Fibroblast of the conjunctiva (primary cell): ENCODE measurements at regions not wholly inside any gene's neighbourhood (a gene's known extent, or its start where the extent isn't known, plus 50 kb on each side); places are given as distances from the start of the nearest gene placed in this dataset.

Source experiments
- DNase-seq: peaks from one replicate; pipeline ENCODE4 v3.0.0-alpha.2; 2010; ENCODE audit warnings: low read depth

DNA sequence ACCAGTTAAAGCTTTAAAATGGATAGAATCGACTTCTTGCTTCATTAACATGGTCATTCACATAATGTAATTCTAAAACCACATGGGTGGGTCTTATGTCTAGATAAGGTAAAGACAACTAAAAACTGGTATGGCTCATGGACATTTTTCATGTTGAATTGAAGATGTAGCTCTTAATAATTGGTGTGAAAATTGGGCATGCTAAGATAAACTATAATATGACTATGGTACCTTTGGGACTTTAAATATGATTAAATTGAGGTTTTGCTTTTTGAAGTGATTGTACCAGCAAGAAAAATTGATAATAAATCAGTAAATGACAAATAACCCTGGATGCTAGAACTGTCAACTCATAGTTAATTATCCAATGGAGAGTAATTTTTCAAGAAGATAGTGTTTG lies 710.7 kb upstream of the PTPRD start:
- DNase-seq, result no peak

DNA sequence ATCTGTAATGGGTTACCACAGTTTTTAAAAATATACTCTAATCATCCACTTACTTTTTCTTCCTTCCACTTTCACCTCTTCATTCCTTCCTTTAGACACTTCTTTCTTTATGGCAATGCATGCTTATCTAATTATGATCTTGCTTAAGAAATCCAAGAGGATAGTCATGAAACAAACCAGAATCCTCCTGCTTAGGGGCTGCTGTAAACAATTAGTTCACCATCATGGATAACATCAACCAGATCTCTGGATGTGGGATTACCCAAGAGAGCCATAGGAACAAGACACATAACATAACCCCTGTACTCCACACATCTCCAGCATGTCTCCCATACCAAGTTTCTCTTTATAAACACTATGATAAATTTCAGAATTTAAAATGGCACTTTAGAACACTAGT lies 713.4 kb upstream of the PTPRD start:
- DNase-seq, result no peak

DNA sequence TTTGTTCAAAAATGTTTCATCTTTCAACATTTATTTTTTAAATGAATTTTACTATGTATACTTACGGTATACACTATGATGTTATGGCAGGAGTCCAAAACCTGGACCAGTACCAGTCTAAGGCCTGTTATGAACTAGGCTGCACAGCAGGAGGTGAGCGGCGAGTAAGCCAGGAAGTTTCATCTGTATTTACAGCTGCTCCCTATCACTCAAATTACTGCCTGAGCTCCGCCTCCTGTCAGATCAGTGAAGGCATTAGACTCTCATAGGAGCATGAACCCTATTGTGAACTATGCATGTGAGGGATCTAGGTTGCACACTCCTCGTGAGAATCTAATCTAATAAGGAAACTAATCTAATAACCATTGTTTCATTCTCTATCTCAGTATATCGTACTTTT lies 715.5 kb upstream of the PTPRD start:
- no peak for DNase-seq

DNA sequence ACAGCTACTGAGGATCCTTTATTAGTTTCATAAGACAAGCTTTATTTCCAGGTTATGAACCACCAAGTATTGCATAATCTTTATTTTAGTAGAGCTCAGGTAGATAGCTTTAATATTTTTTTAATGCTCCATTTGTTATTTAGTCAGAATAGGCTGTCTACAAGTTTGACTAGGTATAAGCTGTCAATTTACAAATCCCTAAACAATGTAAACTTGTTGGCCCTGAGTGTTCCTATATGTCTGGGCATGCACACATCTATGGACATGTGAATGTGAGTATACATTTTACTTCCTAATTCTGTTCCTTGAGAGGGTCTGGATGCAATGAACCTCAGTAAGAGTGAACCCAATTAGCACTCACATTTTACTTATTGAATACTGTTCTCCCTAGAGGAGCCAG lies 722.2 kb upstream of the PTPRD start:
- DNase-seq, result no peak

DNA sequence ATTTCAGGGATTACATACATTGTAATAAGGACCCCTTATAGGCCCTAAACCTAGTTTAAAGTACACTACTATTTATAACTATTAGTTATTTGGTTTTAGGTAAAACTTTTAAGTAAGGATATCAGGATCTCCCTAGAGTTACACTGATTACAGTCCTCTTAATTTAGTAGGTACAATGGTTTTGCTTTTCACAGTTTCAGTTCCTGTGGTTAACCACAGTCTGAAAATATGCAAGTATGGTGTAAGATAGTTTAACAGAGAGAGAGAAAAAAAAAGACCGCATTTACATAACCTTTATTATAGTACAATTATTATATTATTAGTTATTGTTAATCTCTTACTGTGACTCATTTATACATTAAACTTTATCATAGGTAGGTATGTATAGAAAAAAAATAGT lies 725.3 kb upstream of the PTPRD start:
- no peak for DNase-seq

DNA sequence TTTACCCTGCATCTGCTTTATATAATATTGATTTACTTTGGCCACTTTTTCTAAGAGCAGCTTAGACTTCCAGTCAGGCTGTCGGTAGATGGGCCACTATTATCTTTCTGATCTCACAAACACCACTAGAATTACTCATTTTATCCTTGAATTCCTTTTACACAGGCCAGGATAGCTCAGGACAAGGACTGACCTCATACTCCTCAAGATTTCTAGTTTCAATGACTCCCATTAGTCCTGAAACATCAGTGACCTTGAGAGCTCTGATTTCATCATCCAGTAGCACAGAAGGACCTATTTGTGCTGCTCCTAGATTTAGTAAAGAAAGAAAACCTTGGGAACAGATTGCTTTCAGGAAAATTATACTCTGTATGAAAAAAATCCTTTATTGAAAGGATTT lies 727.9 kb upstream of the PTPRD start:
- no peak for DNase-seq

DNA sequence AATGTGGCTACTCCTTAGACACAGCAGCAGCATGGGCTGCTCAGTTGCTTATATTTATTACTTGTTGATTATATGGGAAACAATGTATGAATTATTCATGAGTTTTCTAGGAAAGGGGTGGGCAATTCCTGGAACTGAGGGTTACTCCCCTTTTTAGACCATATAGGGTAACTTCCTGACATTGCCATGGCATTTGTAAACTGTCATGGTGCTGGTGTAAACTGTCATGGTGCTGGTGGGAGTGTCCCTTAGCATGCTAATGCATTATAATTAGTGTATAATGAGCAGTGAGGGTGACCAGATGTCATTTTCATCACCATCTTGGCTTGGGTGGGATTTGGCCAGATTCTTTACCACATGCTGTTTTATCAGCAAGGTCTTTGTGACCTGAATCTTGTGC lies 734.6 kb upstream of the PTPRD start:
- no peak for DNase-seq

DNA sequence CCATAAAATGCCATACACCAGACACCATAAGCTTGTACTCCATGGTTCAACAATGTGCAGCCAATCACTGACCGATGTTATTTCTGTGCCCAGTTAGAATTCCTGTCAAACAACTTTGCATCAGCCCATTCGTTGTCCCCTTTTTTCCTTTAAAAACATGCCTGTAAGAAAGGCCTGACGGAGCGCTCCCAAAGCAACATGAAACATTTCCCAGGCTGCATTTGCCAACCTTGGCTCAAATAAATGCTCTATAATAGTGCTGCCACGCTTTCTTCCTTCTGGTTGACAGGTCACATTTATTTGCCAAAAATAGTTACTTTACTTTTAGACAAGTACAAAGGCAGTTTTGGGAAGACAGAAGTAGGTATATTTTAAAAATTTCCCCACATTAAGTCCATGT lies 735.6 kb upstream of the PTPRD start:
- no peak for DNase-seq

DNA sequence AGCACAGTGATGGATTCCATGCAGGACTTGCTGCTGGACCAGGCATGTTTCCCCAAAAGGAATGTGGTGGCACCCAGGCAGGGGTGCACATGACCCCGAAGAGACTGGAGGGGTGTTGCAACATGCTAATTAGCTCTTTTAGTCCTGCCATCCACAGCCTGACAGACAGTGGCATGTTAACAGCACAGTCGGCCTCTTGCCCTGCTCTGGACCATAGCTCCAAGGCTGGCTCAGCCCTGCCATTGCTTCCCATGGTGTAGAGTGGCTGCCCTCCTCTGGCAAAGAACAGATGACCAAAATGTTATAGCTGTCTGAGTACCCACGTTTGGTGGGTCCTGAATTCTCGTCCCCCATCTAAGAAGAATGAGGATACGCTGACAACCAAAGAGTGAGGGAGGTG lies 736.4 kb upstream of the PTPRD start:
- no peak for DNase-seq

DNA sequence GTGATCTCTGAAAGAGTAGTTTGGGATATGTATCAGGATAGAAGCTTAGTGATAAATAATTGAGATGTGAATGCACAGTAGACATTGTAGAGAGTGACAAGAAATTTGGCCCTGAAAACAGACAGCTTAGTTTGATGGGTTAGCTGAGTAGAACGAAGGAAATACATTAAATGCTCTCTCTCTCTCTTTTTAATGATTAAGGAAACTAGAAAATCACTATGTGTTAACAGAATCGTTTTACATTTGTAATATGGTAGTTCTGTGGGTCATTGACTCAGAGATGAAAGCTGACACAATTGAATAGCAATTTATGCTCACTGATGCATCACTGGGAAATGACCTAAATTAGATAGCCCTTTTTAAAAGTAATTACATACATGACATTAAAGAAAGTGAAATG lies 739.8 kb upstream of the PTPRD start:
- no peak for DNase-seq

DNA sequence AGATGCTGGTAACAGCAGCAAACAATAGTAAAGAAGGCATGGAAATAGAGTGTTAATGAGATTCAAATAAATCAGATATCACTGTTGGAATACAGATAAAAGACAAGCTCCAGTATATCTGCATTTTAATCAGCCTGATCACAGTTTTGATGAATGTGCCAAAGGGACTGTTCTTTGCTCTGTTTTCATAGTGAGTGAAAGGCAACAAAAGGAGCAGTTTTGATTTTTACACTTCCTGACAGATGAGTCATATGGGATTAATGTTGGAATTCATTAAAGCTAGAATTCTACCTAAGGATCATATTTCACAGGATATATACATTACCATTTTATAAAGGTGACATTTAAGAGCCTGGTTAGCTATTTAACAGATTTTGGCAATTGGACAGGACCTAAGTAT lies 743.3 kb upstream of the PTPRD start:
- no peak for DNase-seq

DNA sequence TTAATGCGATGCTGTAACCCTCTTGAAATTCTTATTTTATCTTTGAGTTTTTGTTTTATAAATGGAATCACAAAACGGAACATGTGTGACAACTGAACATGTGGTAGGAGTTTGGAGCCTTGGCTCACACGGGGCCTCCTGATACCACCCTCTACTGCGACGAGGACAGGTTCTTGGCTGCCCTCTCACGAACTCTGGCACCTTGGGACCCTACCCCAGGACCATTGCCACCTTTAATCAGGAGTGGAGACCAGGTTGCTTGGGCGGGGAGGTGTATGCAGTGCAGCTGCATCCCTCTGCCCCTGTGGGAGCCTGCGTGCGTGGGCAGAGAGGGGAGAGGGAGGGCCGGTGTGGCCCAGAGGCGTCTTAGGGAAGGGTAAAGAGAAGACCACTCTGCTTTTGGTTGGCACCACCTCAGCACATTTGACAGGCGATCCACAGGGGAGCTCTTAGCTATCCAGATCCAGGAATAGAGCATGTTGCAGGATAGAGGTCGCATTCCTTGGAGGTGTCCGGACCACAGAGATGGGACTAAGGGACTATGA lies 753.9 kb upstream of the PTPRD start:
- DNase-seq, result no peak

DNA sequence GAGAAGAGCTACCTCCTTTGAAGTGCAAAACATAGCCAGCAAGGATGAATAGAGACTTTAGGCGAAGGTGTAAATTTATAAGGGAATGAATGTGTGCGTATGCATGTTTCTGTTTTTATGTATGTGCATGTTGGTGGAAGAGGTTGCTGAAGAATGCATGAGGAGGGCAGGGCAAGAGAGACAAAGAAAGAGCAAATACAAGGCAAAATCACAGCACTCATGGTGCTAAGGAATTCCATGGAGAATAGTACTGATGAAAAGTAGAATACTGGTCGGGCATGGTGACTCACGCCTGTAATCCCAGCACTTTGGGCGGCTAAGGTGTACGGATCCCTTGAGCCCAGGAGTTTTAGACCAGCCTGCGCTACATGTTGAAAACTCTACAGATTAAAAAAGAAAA lies 762.1 kb upstream of the PTPRD start:
- no peak for DNase-seq

DNA sequence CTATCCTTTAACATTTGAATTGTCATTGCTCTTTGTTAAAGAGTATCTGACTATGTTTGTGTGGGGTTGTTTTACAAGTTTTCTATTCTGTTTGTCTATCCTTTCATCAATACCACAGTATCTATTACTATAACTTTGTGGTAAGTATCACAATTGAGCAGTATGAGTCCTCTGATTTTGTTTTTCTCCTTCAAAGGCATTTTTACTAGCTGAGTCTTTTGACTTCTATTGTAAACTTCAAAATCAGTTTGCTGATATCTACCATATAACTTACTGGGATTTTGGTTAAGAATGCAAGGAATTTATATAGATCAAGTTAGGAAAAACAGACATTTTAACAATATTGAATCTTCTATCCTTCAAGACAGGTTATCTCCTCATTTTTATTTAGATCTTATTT lies 789.8 kb upstream of the PTPRD start:
- no peak for DNase-seq

DNA sequence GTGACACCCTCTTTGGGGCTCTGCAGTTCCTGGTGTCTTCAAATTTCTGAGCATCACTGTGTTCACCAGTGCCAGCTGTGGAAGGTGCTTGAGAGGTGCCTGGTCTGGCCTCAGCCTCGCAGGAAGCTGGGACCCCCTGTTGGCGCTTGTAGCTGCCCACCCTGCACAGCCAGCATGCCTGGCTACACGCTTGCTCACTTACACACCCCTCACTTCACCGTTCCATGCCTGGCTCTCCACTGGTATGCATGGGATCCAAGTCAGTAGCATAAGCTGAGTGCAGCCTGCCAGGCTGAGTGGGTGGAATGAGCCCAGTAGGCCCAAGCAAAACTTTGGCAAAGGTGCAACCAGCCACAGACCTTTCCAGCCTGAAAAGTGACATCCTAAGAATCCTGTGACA lies 801.4 kb upstream of the PTPRD start:
- no peak for DNase-seq

DNA sequence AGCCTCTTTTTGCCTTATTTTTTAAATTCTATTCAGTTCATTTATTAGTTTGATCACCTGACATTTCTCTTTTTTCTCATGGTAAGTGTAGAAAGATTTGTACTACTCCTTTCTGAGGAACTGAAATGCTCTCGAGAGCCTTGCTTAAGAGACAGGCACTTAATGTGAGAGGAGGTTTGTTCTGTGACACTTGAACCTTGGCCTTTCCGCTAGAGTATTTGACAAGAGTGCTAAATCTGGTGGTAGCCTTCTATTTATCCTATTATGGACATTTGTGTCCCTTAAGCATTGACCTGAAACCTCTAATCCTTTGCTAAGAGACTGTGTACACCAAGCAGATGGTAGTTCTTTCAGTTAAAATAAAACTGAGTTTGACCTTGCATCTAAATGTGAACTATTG lies 805.0 kb upstream of the PTPRD start:
- DNase-seq, result no peak

DNA sequence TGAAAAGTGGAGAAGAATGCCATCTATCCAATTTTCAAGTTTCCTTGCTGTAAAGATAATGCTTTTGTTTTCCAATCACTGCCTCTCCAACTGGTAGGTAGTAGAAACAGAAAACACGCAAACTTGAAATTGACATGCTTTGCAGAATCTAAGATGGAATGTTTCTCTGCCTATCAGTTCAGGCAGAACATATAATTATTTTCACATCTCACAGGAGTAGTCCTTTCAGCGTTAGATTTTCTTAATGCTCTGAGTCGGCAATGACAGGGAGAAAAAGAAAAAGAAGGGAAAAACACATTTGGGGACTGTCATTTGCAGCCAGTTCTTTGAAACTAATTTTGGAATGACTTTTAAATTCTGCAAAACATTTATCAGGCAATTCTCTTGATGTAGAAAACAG lies 818.7 kb upstream of the PTPRD start:
- no peak for DNase-seq

DNA sequence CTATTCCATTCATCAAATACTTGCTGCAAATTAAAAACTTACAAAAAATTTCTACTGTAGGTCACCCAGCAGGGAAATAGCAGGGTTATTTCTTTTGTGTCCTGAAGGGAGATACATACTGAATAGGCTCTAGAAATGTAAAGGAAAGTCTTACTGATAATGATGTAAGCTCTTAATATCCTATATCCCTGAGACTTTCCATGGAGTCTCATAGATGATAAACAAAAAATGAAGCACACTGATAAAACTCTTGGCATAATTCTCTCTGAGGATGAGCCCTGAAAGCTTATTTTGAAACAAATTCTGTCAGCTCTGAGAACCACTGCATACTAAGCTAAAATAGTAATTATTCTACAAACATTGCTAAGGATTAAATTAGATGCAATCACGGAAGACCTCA lies 819.6 kb upstream of the PTPRD start:
- no peak for DNase-seq

DNA sequence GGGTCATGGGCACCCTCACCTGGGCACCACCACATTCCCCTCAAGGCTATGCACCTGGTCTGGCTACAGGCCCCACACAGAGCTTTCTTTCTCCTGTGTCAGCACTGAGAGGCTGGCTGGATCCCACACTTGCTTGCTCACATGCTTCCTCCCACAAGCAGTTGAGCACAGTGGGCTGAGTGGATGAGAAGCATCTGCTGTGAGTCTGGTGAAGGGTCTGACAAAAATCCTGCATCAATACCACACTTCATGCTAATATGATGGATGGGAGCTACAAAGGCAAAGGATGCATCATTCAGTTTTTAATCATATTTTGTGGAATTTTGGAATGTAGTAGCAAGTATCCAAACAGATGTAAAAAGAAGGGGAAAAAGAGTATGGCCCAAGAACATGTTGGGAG lies 830.8 kb upstream of the PTPRD start:
- DNase-seq, result no peak

DNA sequence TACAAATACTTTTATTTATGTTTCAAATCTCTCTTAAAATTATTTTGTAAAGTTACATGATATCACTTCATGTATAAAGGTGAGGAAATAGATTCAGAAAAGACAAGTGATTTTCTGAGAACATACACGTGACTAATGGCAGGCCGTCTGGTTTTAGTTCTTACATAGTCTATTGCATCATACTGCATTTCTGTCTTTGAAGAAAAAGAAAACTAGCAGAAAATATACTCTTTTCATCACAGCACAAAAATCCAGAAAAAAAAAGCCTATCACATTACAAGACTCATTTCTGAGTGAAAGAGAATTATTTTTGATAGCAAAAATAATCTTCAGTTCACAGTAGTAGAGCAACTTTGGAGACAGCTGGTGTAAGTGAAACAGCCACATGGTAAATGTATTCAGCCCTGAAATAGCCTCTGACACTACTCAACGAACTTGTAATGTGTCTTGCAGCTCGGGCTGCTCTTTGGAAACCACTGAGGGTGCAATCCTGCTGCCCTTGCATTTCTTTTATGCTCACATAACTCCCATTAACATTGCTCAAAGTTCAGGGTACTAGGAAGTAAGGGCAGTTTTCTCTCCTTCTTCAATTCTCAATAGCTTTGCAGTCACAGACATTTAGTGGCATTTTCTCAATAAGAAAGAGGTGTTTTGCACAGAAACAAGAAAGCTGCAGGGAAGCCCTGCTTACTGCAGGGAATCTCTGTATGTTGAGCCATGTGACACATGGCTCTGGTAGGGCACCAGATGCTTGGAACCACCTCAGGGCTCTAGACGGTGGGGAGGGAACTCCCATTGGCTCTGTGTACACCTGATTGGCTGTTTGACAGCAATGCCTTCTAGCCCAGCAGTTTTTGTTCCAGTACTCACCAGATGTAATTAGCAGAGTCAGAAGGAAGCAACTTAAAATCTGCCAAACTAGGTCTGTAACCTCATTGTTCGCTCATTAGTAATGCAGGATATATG lies 845.3 kb upstream of the PTPRD start:
- DNase-seq, result no peak

DNA sequence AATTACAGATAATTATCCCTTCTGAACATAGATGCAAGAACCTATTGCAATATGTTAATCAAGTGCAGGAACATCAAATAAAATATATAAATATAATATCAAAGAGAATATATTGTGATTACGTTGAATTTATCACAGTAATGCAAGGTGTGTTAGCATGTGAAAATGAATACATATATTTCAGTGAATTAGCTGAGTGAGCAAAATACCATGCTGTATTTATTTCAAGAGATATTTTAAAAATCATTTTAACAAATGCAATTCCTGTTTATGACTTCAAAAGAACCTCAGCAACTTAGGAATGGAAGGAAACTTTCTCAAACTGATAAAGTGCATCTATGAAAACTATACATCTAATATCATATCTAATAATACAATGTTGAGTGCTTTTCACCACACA lies 856.9 kb upstream of the PTPRD start:
- DNase-seq, result no peak

DNA sequence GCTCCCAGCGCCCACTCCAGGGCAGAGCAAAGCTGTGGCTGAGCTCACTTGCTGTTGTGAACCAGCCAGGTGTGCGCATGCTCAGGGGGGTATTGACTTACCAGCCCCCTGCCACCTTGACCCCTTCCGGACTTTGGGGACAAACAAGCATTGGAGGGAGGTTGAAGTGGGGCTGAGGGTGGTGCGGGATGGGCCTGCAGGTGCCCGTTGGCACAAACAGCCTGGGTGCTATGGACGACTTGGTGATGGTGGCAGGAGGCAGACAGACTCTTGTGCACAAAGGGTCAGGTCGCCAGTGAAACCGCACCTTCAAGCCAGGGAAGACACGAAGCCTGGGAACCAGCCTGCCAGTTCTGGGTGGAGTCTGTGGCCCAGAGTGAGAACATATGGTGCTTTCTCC lies 858.5 kb upstream of the PTPRD start:
- no peak for DNase-seq

DNA sequence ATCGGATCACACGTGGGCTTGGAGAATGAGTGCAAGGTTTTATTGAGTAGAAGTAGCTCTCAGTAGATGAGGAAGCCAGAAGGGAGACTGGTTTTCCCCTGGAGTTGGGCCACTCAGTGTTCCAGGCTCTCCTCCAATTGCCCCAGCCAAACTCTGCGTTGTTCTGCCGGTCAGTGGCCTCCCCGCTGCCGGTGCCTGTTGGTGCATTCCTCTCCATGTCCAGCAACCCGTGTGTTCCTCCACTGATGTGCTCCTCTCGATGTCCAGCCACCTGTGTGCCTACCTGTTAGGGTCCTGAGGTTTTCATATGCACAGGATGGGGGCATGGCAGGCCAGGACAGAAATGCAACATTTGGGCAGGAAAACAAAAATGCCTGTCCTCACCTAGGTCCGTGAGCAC lies 888.0 kb upstream of the PTPRD start:
- no peak for DNase-seq

DNA sequence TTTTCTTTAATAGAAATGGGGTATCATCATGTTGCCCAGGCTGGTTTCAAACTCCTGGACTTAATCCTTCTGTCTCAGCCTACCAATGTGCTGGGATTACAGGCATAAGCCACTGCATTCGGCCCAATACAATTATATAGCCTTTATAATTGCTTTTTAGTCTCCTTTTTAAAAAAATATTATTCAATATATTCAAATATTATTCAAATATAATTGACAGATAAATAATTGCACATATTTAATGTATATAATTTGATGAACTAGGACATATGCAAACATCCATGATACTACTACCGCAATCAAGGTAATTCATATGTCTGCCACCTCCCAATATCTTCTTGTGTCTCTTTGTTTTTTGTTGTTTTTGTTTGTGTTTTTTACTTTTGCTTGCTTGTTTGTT lies 894.2 kb upstream of the PTPRD start:
- DNase-seq, result no peak
